Endothelial cell of umbilical vein (primary cell): ENCODE measurements at regions not wholly inside any gene's neighbourhood (a gene's known extent, or its start where the extent isn't known, plus 50 kb on each side); places are given as distances from the start of the nearest gene placed in this dataset.
"Not testable (repeated sequence)": the region's sequence is repeated elsewhere in the genome, so short reads cannot be mapped to it uniquely, and the experiment has no call there.

Experiments used
- BruUV-seq: library from RNA; stranded (reverse); fragments of 400-500 nt; replicated peaks from 2 replicates; lab custom pipeline; 2021; lab: Mats Ljungman, UMichigan
- CTCF ChIA-PET: fragments of 300-600, 350-600 bp; sonication (Branson Sonifier 250); formaldehyde crosslinking; loops from one replicate; lab custom pipeline; 2021; ENCODE audit warnings: antibody characterized with exemption, inconsistent platforms; lab: Charles Lee
- POLR2A ChIA-PET: fragments of 300-600, 350-600 bp; sonication (Branson Sonifier 250); formaldehyde crosslinking; loops from one replicate; lab custom pipeline; 2021; ENCODE audit warnings: antibody characterized with exemption, inconsistent platforms; lab: Charles Lee
- DNase-seq: peaks from one replicate; pipeline ENCODE4 v3.0.0-alpha.2; 2011; ENCODE audit warnings: low read depth, low spot score
- FAIRE-seq: peaks from 2 replicates; lab custom pipeline; 2011; peaks lifted over from hg19 to GRCh38; lab: Jason Lieb, UNC
- H2AFZ ChIP-seq: 2 replicates; pipeline ENCODE4 v1.6.0; 2012; ENCODE audit warnings: low read depth, low read length, control low read depth, inconsistent platforms
- H3K27ac ChIP-seq: 2 replicates; pipeline ENCODE4 v1.5.1; 2011; ENCODE audit warnings: low read depth, mild to moderate bottlenecking, control low read depth, low read length, moderate library complexity; ENCODE audit not compliant: insufficient read depth
- H3K27me3 ChIP-seq, 2 experiments: 2 replicates each; pipeline versions ENCODE4 v1.6.0 to v1.6.1; 2011; ENCODE audit warnings: low read length in 2 of 2, mixed read lengths in 1 of 2; ENCODE audit not compliant: control insufficient read depth in 2 of 2, insufficient read depth in 2 of 2
- H3K36me3 ChIP-seq, 2 experiments: 2 replicates in 1 of 2; 3 replicates in 1 of 2; pipeline ENCODE4 v1.5.1; 2011; ENCODE audit warnings: low read length in 2 of 2, mild to moderate bottlenecking in 1 of 2, moderate library complexity in 1 of 2; ENCODE audit not compliant: control insufficient read depth in 2 of 2, insufficient read depth in 2 of 2; ENCODE audit errors: extremely low read depth in 1 of 2
- H3K4me1 ChIP-seq: 3 replicates; pipeline ENCODE4 v1.5.1; 2011; ENCODE audit warnings: mild to moderate bottlenecking, low read length; ENCODE audit not compliant: control insufficient read depth, insufficient read depth; ENCODE audit errors: extremely low read depth
- H3K4me2 ChIP-seq: 2 replicates; pipeline ENCODE4 v1.6.1; 2011; ENCODE audit warnings: low read length, control low read depth, mixed read lengths; ENCODE audit not compliant: insufficient read depth
- H3K4me3 ChIP-seq, 3 experiments: fragments of 200-600 bp in 1 of 3; sonication (generic), shearing (Covaris generic) in 1 of 3; replicated peaks in 1 of 3; 2 replicates each; pipeline ENCODE4 v1.5.1; 2011 to 2016; ENCODE audit warnings: control low read depth in 3 of 3, low read length in 3 of 3, mild to moderate bottlenecking in 2 of 3, inconsistent platforms in 1 of 3, low read depth in 1 of 3, moderate library complexity in 1 of 3; ENCODE audit not compliant: insufficient read depth in 1 of 3
- H3K79me2 ChIP-seq: 2 replicates; pipeline ENCODE4 v1.6.0; 2012; ENCODE audit warnings: low read length, inconsistent platforms; ENCODE audit not compliant: control insufficient read depth, insufficient read depth
- H3K9ac ChIP-seq: replicated peaks from 2 replicates; pipeline ENCODE3; 2011; ENCODE audit warnings: low read length, control low read depth; ENCODE audit not compliant: insufficient read depth; ENCODE audit errors: extremely low read depth
- H3K9me1 ChIP-seq: replicated peaks from 3 replicates; pipeline ENCODE4 v1.6.0; 2011; ENCODE audit warnings: mild to moderate bottlenecking, low read length; ENCODE audit not compliant: control insufficient read depth, insufficient read depth; ENCODE audit errors: extremely low read depth
- H3K9me3 ChIP-seq: replicated peaks from 2 replicates; pipeline ENCODE4 v1.5.1; 2012; ENCODE audit warnings: low read length, inconsistent platforms; ENCODE audit not compliant: control insufficient read depth, insufficient read depth
- H4K20me1 ChIP-seq: replicated peaks from 2 replicates; pipeline ENCODE3; 2011; ENCODE audit warnings: mild to moderate bottlenecking, low read length; ENCODE audit not compliant: control insufficient read depth, insufficient read depth; ENCODE audit errors: extremely low read depth
- CTCF ChIP-seq, 2 donors: IDR thresholded peaks; 1 replicate in 1 of 2; 2 replicates in 1 of 2; pipeline ENCODE4 v1.5.1; 2011; ENCODE audit warnings: low read length in 2 of 2, mild to moderate bottlenecking in 2 of 2, moderate library complexity in 2 of 2, control low read depth in 1 of 2, inconsistent platforms in 1 of 2, low read depth in 1 of 2; ENCODE audit not compliant: insufficient read depth in 1 of 2; ENCODE audit errors: extremely low read depth in 1 of 2
- GATA2 ChIP-seq: IDR thresholded peaks from 2 replicates; pipeline ENCODE4 v1.7.0; 2011; ENCODE audit warnings: low read depth, mild to moderate bottlenecking, moderate library complexity, mixed read lengths, low read length; ENCODE audit not compliant: insufficient read length, insufficient read depth
- MAX ChIP-seq: IDR thresholded peaks from 2 replicates; pipeline ENCODE4 v1.6.1; 2011; ENCODE audit not compliant: insufficient read depth, insufficient read length
- POLR2AphosphoS5 ChIP-seq: IDR thresholded peaks from 2 replicates; pipeline ENCODE4 v1.6.1; 2012; ENCODE audit warnings: low read depth, mild to moderate bottlenecking, control low read depth, low read length, moderate library complexity; ENCODE audit not compliant: insufficient read depth
- dilution Hi-C: fragments of 300-500 bp; cut with MboI; formaldehyde crosslinking; loops from one replicate; pipeline ENCODE4 v1.15.0; 2019; ENCODE audit warnings: low sequenced_read_pairs; ENCODE audit not compliant: extremely low pct_ligation_motif_present
- intact Hi-C: fragments of 100-400 bp; cut with micrococcal nuclease; formaldehyde crosslinking; loops from one replicate; pipeline ENCODE4 v1.10.0; 2022

- POLR2A ChIA-PET, result no interaction called here
- BruUV-seq, result no TSS peak
- Histone ChIP-seq H3K36me3 (no peaks in the 10 kb centered on the region), H3K79me2 (no peaks in the 10 kb centered on the region), H3K4me3 (no peak overlapping the region), H2AFZ (no peak overlapping the region), H3K4me1 (no peaks in the 10 kb centered on the region), H3K27ac (no peak overlapping the region), H3K9ac (no peak overlapping the region), H3K27me3 (no peaks in the 10 kb centered on the region), H3K9me1 (no peaks in the 10 kb centered on the region), H4K20me1 (no peaks in the 10 kb centered on the region), H3K4me2 (no peak overlapping the region), H3K9me3 (peaks cover 3% of the 10 kb centered on the region)
- DNase-seq (no peak), FAIRE-seq (no peak)
- CTCF ChIA-PET, result no interaction called here
- TF ChIP-seq POLR2AphosphoS5 (no peak), GATA2 (no peak), CTCF (IDR thresholded peaks at IDR 0.05; ENCODE audit: extremely low read depth in 1 of 2, insufficient read depth in 1 of 2, low read depth in 1 of 2, low read length in 2 of 2) (no peak), MAX (no peak)
- intact Hi-C loops, result no loop called here
- dilution Hi-C loops, result no loop called here
These were observed 706.9 kb upstream of the CTNND2 start for GRCh38 chr5:12611132-12611531.

- H3K27me3 ChIP-seq, CTCF ChIA-PET, intact Hi-C loops, H3K4me3 ChIP-seq, H3K9me1 ChIP-seq, H3K27ac ChIP-seq, POLR2A ChIA-PET, H4K20me1 ChIP-seq, H3K36me3 ChIP-seq, dilution Hi-C loops, H3K4me1 ChIP-seq, FAIRE-seq, H3K4me2 ChIP-seq, DNase-seq, H2AFZ ChIP-seq, H3K79me2 ChIP-seq, H3K9me3 ChIP-seq, BruUV-seq, H3K9ac ChIP-seq: not testable (repeated sequence)
These were observed 703.6 kb upstream of the CTNND2 start for GRCh38 chr5:12607817-12608216.
